ENCODE measurements at regions not wholly inside any gene's neighbourhood (a gene's known extent, or its start where the extent isn't known, plus 50 kb on each side); places are given as distances from the start of the nearest gene placed in this dataset.

DNA sequence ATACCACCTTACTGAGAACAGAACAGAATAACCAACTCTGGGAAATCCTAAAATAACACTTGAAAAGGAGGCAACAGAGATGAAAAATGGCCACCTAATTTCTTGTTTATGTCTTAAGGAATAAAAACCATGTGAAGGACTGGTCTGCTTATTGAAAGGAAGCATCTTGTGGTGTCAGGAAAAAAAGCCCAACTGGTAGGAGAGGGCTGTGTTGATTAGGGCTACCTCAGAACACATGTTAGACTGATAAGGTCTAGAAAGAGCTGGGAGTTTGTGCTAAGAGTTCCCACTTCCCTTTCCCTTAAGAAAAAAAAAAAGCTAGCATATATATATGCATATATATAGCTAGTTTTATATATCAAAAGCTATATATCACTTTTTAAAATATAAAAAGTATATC lies 425.3 kb upstream of the BTBD3 start (continued):
- no peak for TF ChIP-seq REST (IDR thresholded peaks at IDR 0.05; ENCODE audit: low read depth, low read length)
- TF ChIP-seq, protein P1, sequence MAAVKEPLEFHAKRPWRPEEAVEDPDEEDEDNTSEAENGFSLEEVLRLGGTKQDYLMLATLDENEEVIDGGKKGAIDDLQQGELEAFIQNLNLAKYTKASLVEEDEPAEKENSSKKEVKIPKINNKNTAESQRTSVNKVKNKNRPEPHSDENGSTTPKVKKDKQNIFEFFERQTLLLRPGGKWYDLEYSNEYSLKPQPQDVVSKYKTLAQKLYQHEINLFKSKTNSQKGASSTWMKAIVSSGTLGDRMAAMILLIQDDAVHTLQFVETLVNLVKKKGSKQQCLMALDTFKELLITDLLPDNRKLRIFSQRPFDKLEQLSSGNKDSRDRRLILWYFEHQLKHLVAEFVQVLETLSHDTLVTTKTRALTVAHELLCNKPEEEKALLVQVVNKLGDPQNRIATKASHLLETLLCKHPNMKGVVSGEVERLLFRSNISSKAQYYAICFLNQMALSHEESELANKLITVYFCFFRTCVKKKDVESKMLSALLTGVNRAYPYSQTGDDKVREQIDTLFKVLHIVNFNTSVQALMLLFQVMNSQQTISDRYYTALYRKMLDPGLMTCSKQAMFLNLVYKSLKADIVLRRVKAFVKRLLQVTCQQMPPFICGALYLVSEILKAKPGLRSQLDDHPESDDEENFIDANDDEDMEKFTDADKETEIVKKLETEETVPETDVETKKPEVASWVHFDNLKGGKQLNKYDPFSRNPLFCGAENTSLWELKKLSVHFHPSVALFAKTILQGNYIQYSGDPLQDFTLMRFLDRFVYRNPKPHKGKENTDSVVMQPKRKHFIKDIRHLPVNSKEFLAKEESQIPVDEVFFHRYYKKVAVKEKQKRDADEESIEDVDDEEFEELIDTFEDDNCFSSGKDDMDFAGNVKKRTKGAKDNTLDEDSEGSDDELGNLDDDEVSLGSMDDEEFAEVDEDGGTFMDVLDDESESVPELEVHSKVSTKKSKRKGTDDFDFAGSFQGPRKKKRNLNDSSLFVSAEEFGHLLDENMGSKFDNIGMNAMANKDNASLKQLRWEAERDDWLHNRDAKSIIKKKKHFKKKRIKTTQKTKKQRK (IDR thresholded peaks at IDR 0.05; ENCODE audit: low read depth, low read length): no peak

DNA sequence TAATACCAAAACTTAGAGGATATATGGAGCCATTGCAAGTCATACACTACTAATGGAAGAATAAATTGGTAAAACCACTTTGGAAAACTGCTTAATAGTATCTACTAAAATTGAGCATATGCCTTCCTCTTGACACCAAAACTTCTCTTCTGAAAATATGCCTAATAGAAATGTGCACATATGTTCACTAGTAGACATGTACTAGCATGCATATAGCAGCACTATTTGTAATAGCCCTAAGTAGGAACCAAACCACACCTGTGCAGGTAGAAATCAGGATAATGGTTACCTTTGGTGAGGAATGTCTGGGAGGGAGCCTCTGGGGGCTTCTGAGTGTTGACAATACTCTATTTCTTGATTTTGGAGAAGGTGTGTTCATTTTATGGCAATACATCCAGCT lies 424.8 kb upstream of the BTBD3 start:
- SMC1A ChIA-PET (ENCODE audit: uncharacterized antibody, unreplicated experiment): interaction anchor here (1.2 to 1.5 kb wide), 2 partner anchors 9 to 46 kb away, joined by 4 to 5 read pairs; no protein-coding TSS in a partner anchor
- Histone ChIP-seq H3K9ac (ENCODE audit: control insufficient read depth, insufficient read depth, low read length) (no peak overlapping the region), H2AFZ (ENCODE audit: control insufficient read depth, low read depth, low read length) (no peak overlapping the region), H3K9me3 (replicated peaks; ENCODE audit: control insufficient read depth, insufficient read depth, low read length) (no peaks in the 10 kb centered on the region), H3K36me3 (ENCODE audit: control insufficient read depth in 2 of 2, insufficient read depth in 2 of 2, low read length in 1 of 2) (no peaks in the 10 kb centered on the region), H3K4me2 (ENCODE audit: control insufficient read depth, insufficient read depth) (no peak overlapping the region), H3K27ac (ENCODE audit: control insufficient read depth, insufficient read depth) (no peak overlapping the region), H4K20me1 (ENCODE audit: control insufficient read depth, insufficient read depth) (no peaks in the 10 kb centered on the region), H3K79me2 (ENCODE audit: control insufficient read depth, insufficient read depth, low read length) (no peaks in the 10 kb centered on the region), H3K4me1 (ENCODE audit: control insufficient read depth, insufficient read depth, low read length) (no peaks in the 10 kb centered on the region), H3K4me3 (no peak overlapping the region), H3K27me3 (replicated peaks in 1 of 2; ENCODE audit: control insufficient read depth in 2 of 2, insufficient read depth in 2 of 2, low read length in 1 of 2) (no peaks in the 10 kb centered on the region)
- POLR2A ChIA-PET: interaction anchor here (0.6 kb wide), 1 partner anchor 142 kb away, joined by 3 read pairs; no protein-coding TSS in a partner anchor
- RAD21 ChIA-PET (ENCODE audit: unreplicated experiment): no interaction called here
- FAIRE-seq (no peak), ATAC-seq (no peak), DNase-seq (ENCODE audit: low read depth, low spot score) (no peak)
- no TSS peak for BruUV-seq (replicated peaks)
- CTCF ChIA-PET: interaction anchor here (0.6 to 3.2 kb wide), 2 partner anchors 13 to 51 kb away, joined by 3 to 11 read pairs; no protein-coding TSS in a partner anchor
- in situ Hi-C loops (cut with MboI): no loop called here
- TF ChIP-seq FOXM1 (IDR thresholded peaks at IDR 0.05; ENCODE audit: low read depth, low read length) (no peak), DPF2 (IDR thresholded peaks at IDR 0.05) (no peak), KLF5 (IDR thresholded peaks at IDR 0.05; ENCODE audit: partially characterized antibody) (no peak), EZH2 (IDR thresholded peaks at IDR 0.05; ENCODE audit: borderline replicate concordance, control insufficient read depth, low read depth, low read length) (no peak), RB1 (IDR thresholded peaks at IDR 0.05; ENCODE audit: borderline replicate concordance) (no peak), ATF7 (IDR thresholded peaks at IDR 0.05; ENCODE audit: low read depth) (no peak), ETV6 (conservative IDR thresholded peaks at IDR 0.05 in 1 of 2, IDR thresholded peaks at IDR 0.05 in 1 of 2; ENCODE audit: borderline replicate concordance in 1 of 2, low read depth in 1 of 2) (no peak), HDGF (IDR thresholded peaks at IDR 0.05) (no peak), CBX5 (IDR thresholded peaks at IDR 0.05; ENCODE audit: low read depth) (no peak), ZNF384 (IDR thresholded peaks at IDR 0.05; ENCODE audit: borderline replicate concordance, low read depth, low read length) (no peak)
- intact Hi-C loops (cut with micrococcal nuclease; ENCODE audit: unreplicated experiment): no loop called here

Data from GM12878 (cell line).